GM12878 (cell line): ENCODE measurements at regions not wholly inside any gene's neighbourhood (a gene's known extent, or its start where the extent isn't known, plus 50 kb on each side); places are given as distances from the start of the nearest gene placed in this dataset.

Experiments
- ATAC-seq: fragments of 200-7000 bp; cut with Tn5 transposase; 3 replicates; pipeline ENCODE4 v1.9.1; 2020; ENCODE audit warnings: mild to moderate bottlenecking, moderate library complexity
- BruUV-seq: library from RNA; stranded (reverse); fragments of 400-500 nt; replicated peaks from 2 replicates; lab custom pipeline; 2021; lab: Mats Ljungman, UMichigan
- CTCF ChIA-PET: fragments of 300-600 bp; sonication (Branson Sonifier 250); formaldehyde crosslinking; extraction: SDS; loops from one replicate; lab custom pipeline; 2021; ENCODE audit warnings: inconsistent platforms; lab: Yijun Ruan, JAX
- POLR2A ChIA-PET: fragments of 350-600 bp; formaldehyde crosslinking; extraction: SDS; loops from one replicate; lab custom pipeline; 2021; ENCODE audit warnings: inconsistent platforms; lab: Charles Lee
- RAD21 ChIA-PET: fragments of 300-600 bp; sonication (Branson Sonifier 250); formaldehyde crosslinking; loops from one replicate; lab custom pipeline; 2023; ENCODE audit warnings: antibody characterized with exemption; ENCODE audit not compliant: unreplicated experiment; lab: Charles Lee
- SMC1A ChIA-PET: fragments of 300-600 bp; sonication (Branson Sonifier 250); formaldehyde crosslinking; loops from one replicate; lab custom pipeline; 2023; ENCODE audit not compliant: unreplicated experiment, uncharacterized antibody; lab: Charles Lee
- DNase-seq: peaks from one replicate; pipeline ENCODE4 v3.0.0-alpha.2; 2011; ENCODE audit warnings: low read depth, low spot score
- FAIRE-seq: peaks from 3 replicates; lab custom pipeline; 2011; peaks lifted over from hg19 to GRCh38; lab: Jason Lieb, UNC
- H2AFZ ChIP-seq: 2 replicates; pipeline ENCODE4 v1.6.0; 2011; ENCODE audit warnings: low read depth, low read length, control low read depth; ENCODE audit not compliant: control insufficient read depth
- H3K27ac ChIP-seq: 2 replicates; pipeline ENCODE4 v1.5.1; 2011; ENCODE audit warnings: control low read depth; ENCODE audit not compliant: control insufficient read depth, insufficient read depth
- H3K27me3 ChIP-seq, 2 experiments: replicated peaks in 1 of 2; 2 replicates each; pipeline versions ENCODE4 v1.6.0 to v1.6.1; 2011; ENCODE audit warnings: low read length in 1 of 2; ENCODE audit not compliant: control insufficient read depth in 2 of 2, insufficient read depth in 2 of 2
- H3K36me3 ChIP-seq, 2 experiments: 2 replicates each; pipeline ENCODE4 v1.5.1; 2011; ENCODE audit warnings: low read length in 1 of 2; ENCODE audit not compliant: control insufficient read depth in 2 of 2, insufficient read depth in 2 of 2
- H3K4me1 ChIP-seq: 2 replicates; pipeline ENCODE4 v1.6.1; 2011; ENCODE audit warnings: mild to moderate bottlenecking, low read length, moderate library complexity, mixed read lengths; ENCODE audit not compliant: control insufficient read depth, insufficient read depth
- H3K4me2 ChIP-seq: 2 replicates; pipeline ENCODE4 v1.6.0; 2011; ENCODE audit warnings: control low read depth; ENCODE audit not compliant: control insufficient read depth, insufficient read depth
- H3K4me3 ChIP-seq: fragments of 200-600 bp; sonication (generic); 2 replicates; pipeline ENCODE4 v1.5.1; 2016
- H3K79me2 ChIP-seq: 2 replicates; pipeline ENCODE4 v1.6.0; 2011; ENCODE audit warnings: low read length; ENCODE audit not compliant: control insufficient read depth, insufficient read depth
- H3K9ac ChIP-seq: 2 replicates; pipeline ENCODE4 v1.8.0; 2011; ENCODE audit warnings: low read length, control low read depth, mixed read lengths; ENCODE audit not compliant: control insufficient read depth, insufficient read depth
- H3K9me3 ChIP-seq: replicated peaks from 3 replicates; pipeline ENCODE4 v1.5.1; 2011; ENCODE audit warnings: mild to moderate bottlenecking, low read length; ENCODE audit not compliant: control insufficient read depth, insufficient read depth
- H4K20me1 ChIP-seq: 2 replicates; pipeline ENCODE4 v1.6.0; 2011; ENCODE audit not compliant: control insufficient read depth, insufficient read depth
- BCLAF1 ChIP-seq: fragments of 450-650 bp; IDR thresholded peaks from 2 replicates; pipeline ENCODE4 v1.6.1; 2017; ENCODE audit warnings: antibody characterized with exemption, mild to moderate bottlenecking, moderate library complexity
- CREM ChIP-seq: IDR thresholded peaks from 2 replicates; pipeline ENCODE4 v1.6.1; 2014; ENCODE audit warnings: antibody characterized with exemption, low read depth
- ELK1 ChIP-seq: IDR thresholded peaks from 2 replicates; pipeline ENCODE4 v1.6.1; 2012; ENCODE audit warnings: low read depth, low read length, improper control_type of control experiment
- FOXM1 ChIP-seq: IDR thresholded peaks from 2 replicates; pipeline ENCODE4 v1.6.1; 2012; ENCODE audit warnings: low read depth, mild to moderate bottlenecking, inconsistent platforms, low read length, moderate library complexity
- HCFC1 ChIP-seq: fragments of 150-350 bp; IDR thresholded peaks from 2 replicates; pipeline ENCODE4 v1.6.1; 2014; ENCODE audit warnings: low read length
- MLLT1 ChIP-seq: fragments of 450-650 bp; IDR thresholded peaks from 2 replicates; pipeline ENCODE4 v1.6.1; 2016; ENCODE audit warnings: mild to moderate bottlenecking
- PAX8 ChIP-seq: fragments of 450-650 bp; IDR thresholded peaks from 2 replicates; pipeline ENCODE4 v1.6.1; 2017; ENCODE audit warnings: mild to moderate bottlenecking, moderate library complexity
- POLR2AphosphoS2 ChIP-seq: IDR thresholded peaks from 2 replicates; pipeline ENCODE4 v1.6.1; 2011; ENCODE audit warnings: low read depth, mild to moderate bottlenecking, low read length, improper control_type of control experiment, moderate library complexity
- SMAD1 ChIP-seq: fragments of 450-650 bp; IDR thresholded peaks from 2 replicates; pipeline ENCODE4 v1.6.1; 2018; ENCODE audit warnings: mild to moderate bottlenecking, low read depth; ENCODE audit not compliant: partially characterized antibody
- SREBF2 ChIP-seq: IDR thresholded peaks from 2 replicates; pipeline ENCODE4 v1.6.1; 2012; ENCODE audit warnings: mild to moderate bottlenecking, low read length
- WRNIP1 ChIP-seq: IDR thresholded peaks from 2 replicates; pipeline ENCODE4 v1.6.1; 2011; ENCODE audit warnings: low read depth, low read length, improper control_type of control experiment, borderline replicate concordance
- ZSCAN29 ChIP-seq: fragments of 450-650 bp; IDR thresholded peaks from 2 replicates; pipeline ENCODE4 v1.6.1; 2017; ENCODE audit warnings: mild to moderate bottlenecking, moderate library complexity
- WGBS: methylation state at CpG from one replicate; pipeline ENCODE4 v1.1.6; 2016; ENCODE audit warnings: low lambda C conversion rate; ENCODE audit not compliant: insufficient replicate concordance, insufficient coverage; ENCODE audit errors: missing lambda C conversion rate; 5-methylcytosine and 5-hydroxymethylcytosine counted together
- in situ Hi-C: fragments of 300-500 bp; cut with MboI; formaldehyde crosslinking; loops from 9 replicates; pipeline ENCODE4 v1.14.3; 2018; ENCODE audit warnings: mixed read lengths
- intact Hi-C: fragments of 100-400 bp; cut with micrococcal nuclease; formaldehyde crosslinking; loops from one replicate; pipeline ENCODE4 v1.14.2; 2022; ENCODE audit not compliant: unreplicated experiment

GRCh38 chr5:72013766-72014624, 93.3 kb upstream of the MAP1B start:
- no TSS peak for BruUV-seq

More at GRCh38 chr5:72013766-72014624, 93.3 kb upstream of the MAP1B start:
- no peaks in the 10 kb centered on the region; a peak in 1 of 4 replicates for H3K27me3 ChIP-seq
- ChIA-PET POLR2A (no interaction called here), RAD21 (interaction anchor here (0.8 kb wide), 1 partner anchor 10 kb away, joined by 4 read pairs; no protein-coding TSS in a partner anchor), CTCF (interaction anchor here (1.1 to 1.3 kb wide), 2 partner anchors 232 to 295 kb away, joined by 3 to 4 read pairs; no protein-coding TSS in a partner anchor), SMC1A (interaction anchor here (0.6 kb wide), 1 partner anchor 255 kb away, joined by 3 read pairs; no protein-coding TSS in a partner anchor)
- H3K9me3 ChIP-seq, result no peaks in the 10 kb centered on the region; the same call in 2 of the 3 replicates
- H2AFZ ChIP-seq, result no peak overlapping the region
- intact Hi-C loops (no loop called here), in situ Hi-C loops (no loop called here)
- no peak for ATAC-seq
- H3K4me1 ChIP-seq, result no peaks in the 10 kb centered on the region
- no peaks in the 10 kb centered on the region for H3K36me3 ChIP-seq
- FAIRE-seq, result no peak
- H3K4me3 ChIP-seq, result no peak overlapping the region
- no peak overlapping the region for H3K9ac ChIP-seq
- H3K4me2 ChIP-seq, result no peak overlapping the region
- H3K27ac ChIP-seq, result no peak overlapping the region
- H4K20me1 ChIP-seq, result no peaks in the 10 kb centered on the region
- no peak for DNase-seq
- H3K79me2 ChIP-seq, result no peaks in the 10 kb centered on the region
- TF ChIP-seq ELK1, result no peak
- TF ChIP-seq POLR2AphosphoS2, result no peak
- no peak for TF ChIP-seq ZSCAN29
- TF ChIP-seq SREBF2, result no peak
- no peak for TF ChIP-seq FOXM1
- TF ChIP-seq BCLAF1, result no peak
- TF ChIP-seq CREM, result no peak
- TF ChIP-seq MLLT1, result no peak
- no peak for TF ChIP-seq PAX8
- no peak for TF ChIP-seq SMAD1
- TF ChIP-seq WRNIP1, result no peak
- TF ChIP-seq HCFC1, result no peak
- TF ChIP-seq, all 136 proteins: peak for 0
- 27% methylated on average over 10 of the region's 10 CpGs for WGBS
